ENCODE measurements at regions not wholly inside any gene's neighbourhood (a gene's known extent, or its start where the extent isn't known, plus 50 kb on each side); places are given as distances from the start of the nearest gene placed in this dataset.

DNA sequence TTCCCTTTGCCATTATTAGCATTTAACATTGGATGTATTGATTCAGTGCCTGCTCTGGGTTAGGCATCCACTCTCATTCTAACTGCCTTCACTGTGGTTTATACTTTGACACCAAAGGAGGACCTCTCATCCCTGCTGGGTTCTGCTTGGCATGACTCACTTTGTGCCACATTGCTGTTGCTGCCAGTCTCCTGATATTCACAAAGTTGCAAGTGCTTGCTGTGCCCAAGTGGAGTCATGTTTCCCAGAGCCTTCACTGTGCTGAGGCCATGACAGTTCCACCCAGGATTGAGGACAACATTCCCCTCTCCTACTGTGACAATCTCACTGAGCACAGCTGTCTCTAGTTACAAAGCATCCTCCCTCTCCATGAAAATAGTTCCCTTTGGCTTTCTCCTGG lies 519.9 kb upstream of the USP24 start:
- no peak for TF ChIP-seq POLR2AphosphoS5 (IDR thresholded peaks at IDR 0.05; ENCODE audit: low read depth)
- TF ChIP-seq, protein P1, sequence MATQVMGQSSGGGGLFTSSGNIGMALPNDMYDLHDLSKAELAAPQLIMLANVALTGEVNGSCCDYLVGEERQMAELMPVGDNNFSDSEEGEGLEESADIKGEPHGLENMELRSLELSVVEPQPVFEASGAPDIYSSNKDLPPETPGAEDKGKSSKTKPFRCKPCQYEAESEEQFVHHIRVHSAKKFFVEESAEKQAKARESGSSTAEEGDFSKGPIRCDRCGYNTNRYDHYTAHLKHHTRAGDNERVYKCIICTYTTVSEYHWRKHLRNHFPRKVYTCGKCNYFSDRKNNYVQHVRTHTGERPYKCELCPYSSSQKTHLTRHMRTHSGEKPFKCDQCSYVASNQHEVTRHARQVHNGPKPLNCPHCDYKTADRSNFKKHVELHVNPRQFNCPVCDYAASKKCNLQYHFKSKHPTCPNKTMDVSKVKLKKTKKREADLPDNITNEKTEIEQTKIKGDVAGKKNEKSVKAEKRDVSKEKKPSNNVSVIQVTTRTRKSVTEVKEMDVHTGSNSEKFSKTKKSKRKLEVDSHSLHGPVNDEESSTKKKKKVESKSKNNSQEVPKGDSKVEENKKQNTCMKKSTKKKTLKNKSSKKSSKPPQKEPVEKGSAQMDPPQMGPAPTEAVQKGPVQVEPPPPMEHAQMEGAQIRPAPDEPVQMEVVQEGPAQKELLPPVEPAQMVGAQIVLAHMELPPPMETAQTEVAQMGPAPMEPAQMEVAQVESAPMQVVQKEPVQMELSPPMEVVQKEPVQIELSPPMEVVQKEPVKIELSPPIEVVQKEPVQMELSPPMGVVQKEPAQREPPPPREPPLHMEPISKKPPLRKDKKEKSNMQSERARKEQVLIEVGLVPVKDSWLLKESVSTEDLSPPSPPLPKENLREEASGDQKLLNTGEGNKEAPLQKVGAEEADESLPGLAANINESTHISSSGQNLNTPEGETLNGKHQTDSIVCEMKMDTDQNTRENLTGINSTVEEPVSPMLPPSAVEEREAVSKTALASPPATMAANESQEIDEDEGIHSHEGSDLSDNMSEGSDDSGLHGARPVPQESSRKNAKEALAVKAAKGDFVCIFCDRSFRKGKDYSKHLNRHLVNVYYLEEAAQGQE (IDR thresholded peaks at IDR 0.05; ENCODE audit: insufficient replicate concordance, low read depth) = no peak
